HG02610 (cell line): ENCODE measurements at regions not wholly inside any gene's neighbourhood (a gene's known extent, or its start where the extent isn't known, plus 50 kb on each side); places are given as distances from the start of the nearest gene placed in this dataset.

ENCODE experiments used
- ATAC-seq: cut with Tn5 transposase; IDR thresholded peaks from one replicate; pipeline ENCODE4 v1.9.1; 2021; ENCODE audit warnings: mild to moderate bottlenecking, moderate library complexity; ENCODE audit not compliant: unreplicated experiment

- ATAC-seq: no peak
Measured at GRCh38 chr2:8300905-8301304, 381.0 kb upstream of the ID2 start.

DNA sequence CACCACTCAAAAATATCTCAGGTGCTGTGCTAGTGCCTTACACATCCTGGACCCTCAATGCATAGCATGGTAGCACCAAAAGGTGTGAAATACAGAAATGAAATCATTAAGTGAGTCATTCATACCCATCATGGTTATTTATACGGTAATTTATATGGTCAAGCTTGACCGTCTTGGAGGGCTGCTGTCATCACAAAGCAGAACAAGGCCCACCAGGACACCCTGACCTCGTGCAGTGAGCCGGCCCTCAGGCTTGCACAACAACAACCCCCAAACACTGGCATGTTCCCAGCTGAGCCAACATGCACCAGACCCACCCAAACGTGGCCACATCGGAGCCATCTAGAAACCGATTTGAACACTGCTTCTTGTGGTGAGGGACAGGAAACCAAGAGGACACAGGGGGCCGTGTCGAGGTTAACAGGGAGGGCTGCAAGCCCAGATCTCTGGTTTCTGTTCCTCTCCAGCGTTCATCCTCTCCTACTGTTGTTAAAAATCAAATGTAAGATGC lies 378.5 kb upstream of the ID2 start:
- peak; percentile 61 for ATAC-seq

GRCh38 chr2:8304821-8305766 lies 376.8 kb upstream of the ID2 start:
- no peak for ATAC-seq

GRCh38 chr2:8306530-8307351 lies 375.1 kb upstream of the ID2 start:
- peak; percentile 31 for ATAC-seq

DNA sequence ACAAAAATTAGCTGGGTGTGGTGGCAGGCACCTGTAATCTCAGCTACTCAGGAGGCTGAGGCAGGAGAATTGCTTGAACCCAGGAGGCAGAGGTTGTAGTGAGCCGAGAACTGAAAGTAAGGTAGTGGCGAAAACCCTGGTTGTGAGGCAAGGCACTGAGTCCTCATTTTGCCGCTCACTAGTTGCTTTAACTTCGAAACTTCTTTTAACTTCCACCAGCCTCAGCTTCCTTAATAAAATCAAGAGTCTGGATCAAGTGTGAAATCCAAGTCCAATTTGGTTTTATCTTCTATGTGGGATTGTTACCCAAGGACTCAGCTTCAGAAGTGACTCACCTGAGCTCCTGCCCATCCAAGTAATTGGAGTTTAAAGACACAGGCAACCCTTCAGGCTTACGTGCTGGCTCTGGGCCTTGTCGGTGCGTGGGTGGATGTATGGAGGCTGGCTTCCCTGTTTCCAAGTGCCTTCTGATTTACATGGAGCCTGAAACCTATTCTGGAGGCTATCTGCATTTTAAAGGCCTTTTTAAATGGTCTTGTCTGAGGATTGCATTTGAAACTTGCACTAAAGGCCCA lies 374.2 kb upstream of the ID2 start:
- no peak for ATAC-seq

DNA sequence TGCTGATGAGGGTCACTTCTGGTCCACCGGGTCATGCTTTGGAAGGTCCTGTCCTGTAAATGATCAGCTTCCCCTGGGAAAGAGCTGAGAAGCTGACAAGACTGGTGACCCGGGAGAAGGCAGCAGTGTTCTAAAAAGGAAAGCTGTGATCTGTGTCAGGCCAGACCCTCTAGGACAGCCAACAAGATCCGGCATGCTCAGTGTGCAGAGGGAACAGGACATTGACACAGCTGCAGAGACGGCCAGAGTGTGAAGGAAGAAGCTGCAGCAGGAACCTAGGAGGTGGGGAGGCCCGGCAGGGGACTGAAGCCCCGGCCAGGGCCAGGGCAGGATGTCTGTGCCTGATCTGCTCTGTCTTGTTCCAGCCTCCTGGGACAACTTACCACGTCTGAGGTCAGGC lies 372.7 kb upstream of the ID2 start:
- no peak for ATAC-seq

- no peak for ATAC-seq
Measured at GRCh38 chr2:8310557-8311455, 371.1 kb upstream of the ID2 start.

DNA sequence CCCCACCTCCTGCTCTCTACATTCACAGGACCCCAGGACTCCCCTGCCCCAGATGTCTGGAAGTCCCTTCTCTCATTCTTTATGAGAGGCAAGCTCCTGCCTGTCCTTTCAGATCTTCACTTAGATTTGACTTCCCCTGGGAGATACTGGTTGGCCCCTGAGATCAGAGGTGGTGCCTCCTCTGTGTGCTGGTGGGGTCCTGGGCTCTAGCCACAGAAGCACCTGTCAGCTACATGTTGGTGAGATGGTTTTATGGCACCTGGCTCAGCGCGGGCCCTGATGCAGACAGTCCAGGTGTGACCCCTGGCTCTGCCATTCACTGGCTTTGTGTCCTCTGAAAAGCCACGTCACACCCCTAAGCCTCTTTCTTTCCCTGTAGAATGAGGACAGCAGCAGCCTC lies 369.6 kb upstream of the ID2 start:
- ATAC-seq: no peak

DNA sequence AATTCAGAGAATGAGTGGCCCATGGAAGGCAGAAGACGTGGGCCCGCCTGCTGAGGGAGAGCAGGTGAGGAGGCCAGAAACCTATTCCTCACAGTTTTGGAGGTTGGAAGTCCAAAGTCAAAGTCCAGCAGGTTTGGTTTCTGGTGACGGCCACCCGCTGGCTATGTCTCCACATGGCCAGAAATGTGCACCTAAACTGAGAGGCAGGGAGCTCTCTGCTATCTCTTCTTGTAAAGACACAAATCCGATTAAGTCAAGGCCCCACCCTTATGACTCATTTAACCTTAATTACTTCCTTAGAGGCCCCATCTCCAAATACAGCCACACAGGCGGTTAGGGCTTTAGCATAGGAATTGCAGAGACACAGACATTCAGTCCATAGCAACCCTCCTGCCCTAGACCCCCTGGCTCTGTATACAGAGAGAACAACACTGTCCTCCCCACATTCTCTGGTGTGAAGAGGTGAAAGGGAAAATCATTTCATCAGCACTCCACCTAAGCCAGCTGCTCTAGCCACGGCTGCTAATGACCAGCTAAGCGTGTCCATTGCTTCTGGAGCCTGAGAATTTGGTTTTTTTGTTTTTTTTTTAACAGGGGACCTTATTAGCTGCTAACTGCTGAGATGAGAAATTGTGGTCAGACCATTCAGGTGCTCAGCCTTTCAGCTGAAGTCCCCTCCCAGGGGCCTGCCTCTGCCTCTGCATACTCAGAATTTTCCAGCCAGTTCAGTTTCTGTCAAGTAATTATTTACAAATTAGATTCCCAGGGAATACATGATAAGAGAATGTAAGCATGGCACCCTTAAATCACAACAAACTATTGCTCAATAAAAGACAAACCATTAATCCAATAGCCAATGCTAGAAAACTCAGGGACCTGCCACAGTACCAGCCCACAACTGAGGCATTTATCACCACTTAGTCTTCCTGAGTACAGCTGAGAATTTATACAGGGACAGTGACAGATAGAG lies 368.7 kb upstream of the ID2 start:
- peak; percentile 88 for ATAC-seq

- no peak for ATAC-seq
Measured at GRCh38 chr2:8314063-8314462, 367.8 kb upstream of the ID2 start.

DNA sequence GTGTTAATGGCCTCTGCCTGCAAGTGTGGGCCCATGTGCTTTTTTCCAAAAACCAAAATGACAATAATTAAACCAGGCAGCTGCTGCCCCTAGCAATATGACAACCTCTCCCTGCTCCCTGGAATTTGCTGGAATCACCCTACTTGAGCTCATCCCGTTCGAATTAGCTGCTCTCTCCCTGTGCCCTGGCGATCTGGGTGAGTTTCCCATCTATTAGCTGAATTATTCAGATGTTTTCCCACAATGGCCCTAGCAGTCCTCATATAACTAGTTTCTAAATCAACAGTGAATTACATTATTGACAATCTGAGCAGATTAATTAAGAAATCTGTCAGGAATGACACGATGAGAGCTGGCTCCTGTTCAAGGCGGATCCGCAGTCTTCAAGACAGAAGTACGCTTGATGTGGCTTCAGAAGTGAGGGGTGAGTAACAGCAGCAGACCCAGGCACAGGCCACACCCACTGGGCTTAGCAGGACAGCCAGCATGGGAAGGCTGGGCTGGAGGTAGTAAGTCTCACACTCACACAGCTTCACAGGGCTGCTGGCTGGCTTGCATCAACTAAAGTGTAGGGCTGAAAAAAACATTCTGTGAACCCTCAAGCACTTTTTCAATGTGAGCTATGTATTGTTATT lies 366.2 kb upstream of the ID2 start:
- no peak for ATAC-seq

DNA sequence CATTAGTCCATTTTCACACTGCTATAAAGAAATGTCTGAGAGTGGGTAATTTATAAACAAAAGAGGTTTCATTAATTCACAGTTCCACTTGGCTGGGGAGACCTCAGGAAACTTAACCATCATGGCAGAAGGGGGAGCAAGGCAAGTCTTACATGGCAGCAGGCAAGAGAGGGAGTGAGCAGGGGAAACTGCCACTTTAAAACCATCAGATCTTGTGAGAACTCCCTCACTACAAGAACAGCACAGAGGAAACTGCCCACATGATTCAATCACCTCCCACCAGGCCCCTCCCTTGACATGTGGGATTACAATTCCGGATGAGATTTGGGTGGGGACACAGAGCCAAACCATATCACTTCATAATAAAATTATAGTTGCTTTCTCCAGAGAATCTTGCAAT lies 365.5 kb upstream of the ID2 start:
- no peak for ATAC-seq

DNA sequence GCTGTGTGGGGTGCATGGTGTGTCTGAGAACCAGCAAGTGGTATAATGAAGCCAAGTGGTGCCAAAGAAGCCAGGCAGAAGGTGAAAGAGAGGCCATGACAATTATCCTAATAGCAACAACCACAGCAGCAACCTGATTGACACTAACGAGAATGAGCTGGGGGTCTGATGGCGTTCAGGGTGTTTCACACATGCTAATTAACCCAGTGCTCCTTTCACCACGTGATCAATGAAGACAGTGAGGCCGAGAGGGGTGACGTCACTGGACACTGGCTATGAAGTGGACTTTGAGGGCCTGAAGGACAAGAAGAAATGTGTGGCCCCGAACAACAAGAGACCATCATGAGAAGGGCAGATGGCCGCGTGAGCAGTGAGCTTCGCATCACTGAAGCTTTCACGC lies 364.4 kb upstream of the ID2 start:
- no peak for ATAC-seq

- ATAC-seq: no peak
Measured at GRCh38 chr2:8319219-8319618, 362.6 kb upstream of the ID2 start.

DNA sequence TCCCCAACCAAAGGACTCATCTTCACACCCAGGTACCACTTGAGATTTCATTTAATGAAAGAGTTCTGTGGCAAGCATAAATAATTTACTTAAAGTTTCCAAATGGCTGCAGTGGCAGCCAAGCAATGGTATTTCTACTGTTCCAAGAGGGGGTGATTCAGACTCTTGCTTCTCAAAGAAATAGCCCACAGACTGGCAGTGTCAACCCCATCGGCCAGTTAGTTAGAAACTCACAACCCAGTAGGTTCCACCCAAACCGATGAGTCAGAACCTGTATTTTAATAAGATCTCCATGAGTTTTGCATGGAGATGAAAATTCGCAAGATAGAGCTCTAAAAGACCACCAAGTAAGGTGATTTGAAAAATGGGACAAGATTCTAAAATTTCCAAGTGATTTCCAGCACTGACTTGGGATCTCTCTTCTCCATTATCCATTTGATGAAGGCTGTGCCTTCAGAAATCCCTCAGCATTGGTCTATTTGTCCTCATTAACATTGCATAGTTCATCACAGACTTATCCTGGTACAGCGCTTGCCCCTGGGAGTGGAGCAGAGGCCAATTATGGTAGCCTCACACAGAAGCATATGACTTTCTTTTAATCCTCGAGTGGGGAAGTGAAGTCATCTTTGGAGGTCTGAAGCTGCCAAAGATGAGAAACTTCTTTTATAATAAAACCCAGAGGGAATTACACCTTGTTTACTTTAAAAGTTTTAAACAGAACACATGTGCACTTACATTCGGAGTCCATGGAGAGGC lies 361.4 kb upstream of the ID2 start:
- no peak for ATAC-seq

DNA sequence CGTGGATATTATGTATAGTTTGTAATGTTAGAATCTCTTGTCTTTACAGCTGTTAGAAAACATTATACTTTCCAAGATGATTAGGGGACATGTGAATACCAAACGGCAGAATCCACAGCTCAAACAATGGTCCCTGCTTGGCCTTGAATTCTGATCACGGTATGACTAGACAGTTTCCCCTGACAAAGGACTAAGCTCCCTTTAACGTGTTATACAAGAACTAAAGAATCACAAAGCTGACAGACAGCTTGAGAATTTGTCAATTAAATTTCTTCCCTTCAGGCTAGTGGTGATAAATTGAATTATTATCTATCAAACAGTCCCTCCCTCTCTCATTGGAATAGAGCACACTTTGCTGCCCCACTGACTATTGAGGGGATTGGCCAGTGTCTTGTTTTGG lies 359.2 kb upstream of the ID2 start:
- ATAC-seq: no peak

DNA sequence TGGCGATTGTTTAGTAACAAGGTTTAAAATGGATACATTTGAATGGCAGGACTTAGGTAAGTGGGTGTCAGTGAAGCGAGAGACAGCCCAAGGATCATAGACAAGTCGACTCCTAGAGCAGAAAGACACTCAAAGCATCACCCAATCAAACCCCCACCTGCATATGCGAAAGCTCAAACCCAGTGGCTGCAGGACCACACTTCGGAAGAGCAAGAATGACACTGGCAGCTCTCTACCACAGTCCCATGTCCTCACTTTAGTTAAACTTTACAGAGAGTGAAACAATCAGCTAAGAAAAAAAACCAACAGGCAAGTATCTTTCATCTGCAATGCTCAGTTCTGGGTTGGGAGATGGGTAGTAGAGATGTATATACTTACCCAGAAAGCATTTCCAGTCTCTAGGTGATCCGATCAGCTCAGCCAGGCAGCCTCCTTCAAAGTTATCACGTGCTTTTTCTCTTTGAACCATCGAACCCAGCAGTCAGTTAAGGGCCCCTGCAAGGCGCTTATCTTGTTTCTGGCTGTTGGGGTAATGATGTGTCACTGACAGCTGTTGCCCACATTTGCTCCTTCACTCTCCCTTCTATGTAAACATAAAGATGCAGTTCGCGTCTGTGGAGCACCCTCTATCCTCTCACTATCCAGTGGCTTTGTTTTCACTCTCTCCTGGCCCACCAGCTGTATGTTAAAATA lies 357.5 kb upstream of the ID2 start:
- ATAC-seq: no peak
